Endodermal cell (in vitro differentiated cells): ENCODE measurements at regions not wholly inside any gene's neighbourhood (a gene's known extent, or its start where the extent isn't known, plus 50 kb on each side); places are given as distances from the start of the nearest gene placed in this dataset.
A peak's percentile ranks its signal among the peaks of the same experiment; 100 is the strongest.

Experiments used
- DNase-seq: peaks from one replicate; pipeline ENCODE4 v3.0.0-alpha.2; 2017
- H3K27ac ChIP-seq: 2 replicates; pipeline ENCODE4 v1.5.1; 2013; ENCODE audit warnings: mild to moderate bottlenecking, low read depth, low read length, moderate library complexity
- H3K27me3 ChIP-seq: 2 replicates; pipeline ENCODE4 v1.6.1; 2013; ENCODE audit warnings: mild to moderate bottlenecking, low read length, moderate library complexity; ENCODE audit not compliant: insufficient read depth, control insufficient read depth, poor library complexity, severe bottlenecking
- H3K36me3 ChIP-seq: 2 replicates; pipeline ENCODE4 v1.7.0; 2013; ENCODE audit warnings: mild to moderate bottlenecking, low read length, moderate library complexity; ENCODE audit not compliant: control insufficient read depth, insufficient read depth
- H3K4me1 ChIP-seq: one replicate; pipeline ENCODE4 v1.7.0; 2013; ENCODE audit warnings: low read length; ENCODE audit not compliant: control insufficient read depth, insufficient read depth
- H3K4me3 ChIP-seq: 2 replicates; pipeline ENCODE4 v1.5.1; 2013; ENCODE audit warnings: mild to moderate bottlenecking, low read length, moderate library complexity
- H3K9ac ChIP-seq: 2 replicates; pipeline ENCODE4 v1.6.1; 2013; ENCODE audit warnings: mild to moderate bottlenecking, low read length, moderate library complexity; ENCODE audit not compliant: poor library complexity, severe bottlenecking; ENCODE audit errors: extremely low read depth
- H3K9me3 ChIP-seq: 2 replicates; pipeline ENCODE4 v1.6.1; 2013; ENCODE audit warnings: mild to moderate bottlenecking, low read length, moderate library complexity; ENCODE audit not compliant: control insufficient read depth
- H3K27ac Mint-ChIP-seq: 2 replicates; pipeline ENCODE4 v1.8.0; 2020; ENCODE audit warnings: mixed read lengths
- H3K27me3 Mint-ChIP-seq: 2 replicates; pipeline ENCODE4 v1.8.0; 2021; ENCODE audit warnings: mild to moderate bottlenecking, mixed read lengths; ENCODE audit not compliant: insufficient read depth
- H3K36me3 Mint-ChIP-seq: 2 replicates; pipeline ENCODE4 v1.8.0; 2020; ENCODE audit warnings: low read depth, mixed read lengths
- H3K4me1 Mint-ChIP-seq: 2 replicates; pipeline ENCODE4 v1.8.0; 2020; ENCODE audit warnings: mixed read lengths
- H3K4me3 Mint-ChIP-seq: 2 replicates; pipeline ENCODE4 v1.8.0; 2020; ENCODE audit warnings: mild to moderate bottlenecking, moderate library complexity, mixed read lengths
- H3K9me3 Mint-ChIP-seq: 2 replicates; pipeline ENCODE4 v1.8.0; 2020; ENCODE audit warnings: mild to moderate bottlenecking, mixed read lengths
- WGBS, 2 experiments: methylation state at CpG; one replicate each; pipeline versions ENCODE4 v1.1.5 to v1.1.7; 2013; ENCODE audit warnings: missing lambda C conversion rate in 2 of 2, mixed read lengths in 1 of 2; ENCODE audit not compliant: insufficient coverage in 1 of 2, insufficient read length in 1 of 2; 5-methylcytosine and 5-hydroxymethylcytosine counted together
- TF ChIP-seq, protein P1 (sequence below): fragments of 200-600 bp; sonication (generic); conservative IDR thresholded peaks from 2 replicates; pipeline ENCODE4 v1.5.0; 2021; ENCODE audit warnings: antibody characterized with exemption, mild to moderate bottlenecking

DNA sequence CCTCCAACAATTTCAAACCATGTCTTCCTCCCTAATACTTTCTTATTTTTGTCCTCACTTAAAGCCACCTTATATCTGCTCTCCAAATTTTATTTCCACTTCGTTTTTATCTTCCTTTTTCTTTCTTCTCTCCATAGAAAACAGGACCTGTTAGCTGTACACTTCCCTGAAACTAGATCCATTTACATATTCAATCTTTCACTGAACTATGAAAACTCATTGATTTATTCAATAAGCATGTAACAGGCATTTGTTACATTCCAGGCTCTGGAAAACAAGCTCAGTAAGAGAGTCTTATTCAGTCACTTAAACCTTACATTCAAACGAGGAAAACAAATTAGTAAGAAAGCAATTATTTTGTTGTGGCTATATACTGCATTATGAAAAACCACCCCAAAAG lies 1225.3 kb downstream of the SUCLG1 start:
- Histone ChIP-seq H3K27ac (peak overlapping the region; percentile 54), H3K36me3 (no peaks in the 10 kb centered on the region), H3K9me3 (no peaks in the 10 kb centered on the region), H3K9ac (no peak overlapping the region), H3K4me3 (no peak overlapping the region), H3K27me3 (no peaks in the 10 kb centered on the region), H3K4me1 (no peaks in the 10 kb centered on the region)
- Mint-ChIP-seq H3K4me1 (no peaks in the 10 kb centered on the region), H3K4me3 (no peak overlapping the region), H3K27ac (no peak overlapping the region), H3K9me3 (no peaks in the 10 kb centered on the region), H3K36me3 (no peaks in the 10 kb centered on the region), H3K27me3 (no peaks in the 10 kb centered on the region)
- WGBS, 2 experiments, result 85 to 91% methylated on average over 1 to 2 of the region's 2 CpGs
- TF ChIP-seq, protein P1, sequence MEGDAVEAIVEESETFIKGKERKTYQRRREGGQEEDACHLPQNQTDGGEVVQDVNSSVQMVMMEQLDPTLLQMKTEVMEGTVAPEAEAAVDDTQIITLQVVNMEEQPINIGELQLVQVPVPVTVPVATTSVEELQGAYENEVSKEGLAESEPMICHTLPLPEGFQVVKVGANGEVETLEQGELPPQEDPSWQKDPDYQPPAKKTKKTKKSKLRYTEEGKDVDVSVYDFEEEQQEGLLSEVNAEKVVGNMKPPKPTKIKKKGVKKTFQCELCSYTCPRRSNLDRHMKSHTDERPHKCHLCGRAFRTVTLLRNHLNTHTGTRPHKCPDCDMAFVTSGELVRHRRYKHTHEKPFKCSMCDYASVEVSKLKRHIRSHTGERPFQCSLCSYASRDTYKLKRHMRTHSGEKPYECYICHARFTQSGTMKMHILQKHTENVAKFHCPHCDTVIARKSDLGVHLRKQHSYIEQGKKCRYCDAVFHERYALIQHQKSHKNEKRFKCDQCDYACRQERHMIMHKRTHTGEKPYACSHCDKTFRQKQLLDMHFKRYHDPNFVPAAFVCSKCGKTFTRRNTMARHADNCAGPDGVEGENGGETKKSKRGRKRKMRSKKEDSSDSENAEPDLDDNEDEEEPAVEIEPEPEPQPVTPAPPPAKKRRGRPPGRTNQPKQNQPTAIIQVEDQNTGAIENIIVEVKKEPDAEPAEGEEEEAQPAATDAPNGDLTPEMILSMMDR, result no peak
- DNase-seq, result no peak

DNA sequence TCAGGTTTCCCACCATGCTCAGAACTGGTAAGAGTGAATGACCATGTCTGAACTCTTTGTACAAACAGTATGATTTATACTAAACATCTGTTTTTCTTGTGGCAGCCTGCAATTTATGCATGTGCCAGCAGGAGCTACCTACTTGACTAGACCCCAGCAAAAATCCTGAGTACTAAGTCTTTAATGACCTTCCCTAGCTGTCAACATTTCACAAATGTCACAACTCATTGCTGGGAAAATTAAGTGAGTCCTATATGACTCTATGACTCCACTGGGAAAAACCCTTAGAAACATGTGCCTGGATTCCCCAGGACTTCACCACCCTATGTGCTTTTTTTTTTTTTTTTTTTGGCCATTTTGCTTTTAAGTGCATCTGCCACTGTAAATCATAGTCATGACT lies 1225.8 kb downstream of the SUCLG1 start:
- Histone ChIP-seq H3K36me3 (no peaks in the 10 kb centered on the region), H3K27me3 (no peaks in the 10 kb centered on the region), H3K9ac (no peak overlapping the region), H3K4me1 (no peaks in the 10 kb centered on the region), H3K4me3 (no peak overlapping the region), H3K9me3 (no peaks in the 10 kb centered on the region), H3K27ac (peak overlapping the region; percentile 54)
- no peak for DNase-seq
- Mint-ChIP-seq H3K27ac (no peak overlapping the region), H3K4me3 (no peak overlapping the region), H3K4me1 (no peaks in the 10 kb centered on the region), H3K27me3 (no peaks in the 10 kb centered on the region), H3K36me3 (no peaks in the 10 kb centered on the region), H3K9me3 (no peaks in the 10 kb centered on the region)
- TF ChIP-seq, protein P1, result peak; percentile 45

DNA sequence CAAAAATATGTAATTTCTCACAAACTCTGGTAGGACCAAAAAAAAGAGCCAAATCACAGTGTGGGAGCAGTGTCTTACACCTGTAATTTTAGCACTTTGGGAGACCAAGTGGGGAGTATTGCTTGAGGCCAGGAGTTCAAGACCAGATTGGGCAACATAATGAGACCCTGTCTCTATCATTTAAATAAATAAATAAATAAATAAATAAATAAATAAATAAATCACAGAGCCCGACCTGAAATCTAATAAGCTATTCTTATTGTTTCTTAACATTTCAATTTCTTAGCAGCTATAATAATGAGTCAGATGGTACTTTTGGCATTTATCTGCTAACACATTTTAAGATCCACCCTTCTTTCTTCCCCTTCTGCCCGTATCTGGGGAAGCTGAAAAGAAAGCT lies 1229.6 kb downstream of the SUCLG1 start:
- no peak overlapping the region for H3K9ac ChIP-seq
- no peak for DNase-seq
- H3K9me3 ChIP-seq, result no peaks in the 10 kb centered on the region
- H3K4me1 ChIP-seq, result no peaks in the 10 kb centered on the region
- TF ChIP-seq, protein P1, result no peak
- no peaks in the 10 kb centered on the region for H3K36me3 Mint-ChIP-seq
- H3K27me3 ChIP-seq, result no peaks in the 10 kb centered on the region
- no peak overlapping the region for H3K4me3 ChIP-seq
- no peak overlapping the region for H3K27ac ChIP-seq
- 88 to 89% methylated on average over 1 to 2 of the region's 2 CpGs for WGBS, 2 experiments
- no peaks in the 10 kb centered on the region for H3K27me3 Mint-ChIP-seq
- no peak overlapping the region for H3K4me3 Mint-ChIP-seq
- no peaks in the 10 kb centered on the region for H3K4me1 Mint-ChIP-seq
- no peaks in the 10 kb centered on the region for H3K36me3 ChIP-seq
- H3K27ac Mint-ChIP-seq, result no peak overlapping the region
- H3K9me3 Mint-ChIP-seq, result no peaks in the 10 kb centered on the region
